ENCODE measurements at regions not wholly inside any gene's neighbourhood (a gene's known extent, or its start where the extent isn't known, plus 50 kb on each side); places are given as distances from the start of the nearest gene placed in this dataset.

GRCh38 chr2:21231985-21232384, 108.2 kb downstream of the TDRD15 start:
- H3K4me3 ChIP-seq = no peak overlapping the region
- H3K9ac ChIP-seq = no peak overlapping the region
- peaks cover 3% of the 10 kb centered on the region for H3K4me1 ChIP-seq
- H3K4me2 ChIP-seq = no peak overlapping the region
- no peaks in the 10 kb centered on the region for H3K27me3 ChIP-seq
- no peak for TF ChIP-seq EZH2 (IDR thresholded peaks at IDR 0.05)
- no peak for TF ChIP-seq CTCF (IDR thresholded peaks at IDR 0.05)
- TF ChIP-seq EZH2phosphoT487 (IDR thresholded peaks at IDR 0.05) = no peak
- Mint-ChIP-seq H3K4me1 (peaks cover 2% of the 10 kb centered on the region), H3K4me3 (no peak overlapping the region), H3K36me3 (no peaks in the 10 kb centered on the region), H3K9me3 (no peaks in the 10 kb centered on the region), H3K27me3 (ENCODE audit: insufficient read depth, low read depth) (no peaks in the 10 kb centered on the region), H3K27ac (no peak overlapping the region)
- H2AFZ ChIP-seq (replicated peaks) = no peak overlapping the region
- H3F3A ChIP-seq (ENCODE audit: low read depth) = no peaks in the 10 kb centered on the region
- H3K79me2 ChIP-seq (ENCODE audit: low read depth) = no peaks in the 10 kb centered on the region
- no peak for DNase-seq (ENCODE audit: low spot score)
- no peaks in the 10 kb centered on the region for H4K20me1 ChIP-seq (ENCODE audit: low read depth)
- no peaks in the 10 kb centered on the region for H3K9me3 ChIP-seq (ENCODE audit: low read depth)
- H3K36me3 ChIP-seq = no peaks in the 10 kb centered on the region
- H3K27ac ChIP-seq = no peak overlapping the region

- H3K9me3 Mint-ChIP-seq = no peaks in the 10 kb centered on the region
- Histone ChIP-seq H3K27ac (no peak overlapping the region), H3K4me3 (no peak overlapping the region), H3K9me3 (ENCODE audit: low read depth) (no peaks in the 10 kb centered on the region), H3K36me3 (no peaks in the 10 kb centered on the region), H3K9ac (no peak overlapping the region), H3K79me2 (ENCODE audit: low read depth) (no peaks in the 10 kb centered on the region), H3K27me3 (no peaks in the 10 kb centered on the region), H3F3A (ENCODE audit: low read depth) (no peaks in the 10 kb centered on the region), H3K4me2 (no peak overlapping the region), H2AFZ (replicated peaks) (no peak overlapping the region), H4K20me1 (ENCODE audit: low read depth) (no peaks in the 10 kb centered on the region), H3K4me1 (peaks cover 3% of the 10 kb centered on the region)
- H3K36me3 Mint-ChIP-seq = no peaks in the 10 kb centered on the region
- TF ChIP-seq EZH2phosphoT487 (IDR thresholded peaks at IDR 0.05) (no peak), EZH2 (IDR thresholded peaks at IDR 0.05) (no peak), CTCF (IDR thresholded peaks at IDR 0.05) (no peak)
- no peak for DNase-seq (ENCODE audit: low spot score)
- no peaks in the 10 kb centered on the region for H3K27me3 Mint-ChIP-seq (ENCODE audit: insufficient read depth, low read depth)
- no peak overlapping the region for H3K27ac Mint-ChIP-seq
- H3K4me1 Mint-ChIP-seq = peaks cover 2% of the 10 kb centered on the region
- H3K4me3 Mint-ChIP-seq = no peak overlapping the region
These were observed 109.4 kb downstream of the TDRD15 start for GRCh38 chr2:21233194-21233593.

GRCh38 chr2:21234001-21234400, 110.2 kb downstream of the TDRD15 start:
- no peaks in the 10 kb centered on the region for H3K79me2 ChIP-seq (ENCODE audit: low read depth)
- no peaks in the 10 kb centered on the region for H3K36me3 ChIP-seq
- no peaks in the 10 kb centered on the region for H3F3A ChIP-seq (ENCODE audit: low read depth)
- no peak overlapping the region for H3K27ac ChIP-seq
- H2AFZ ChIP-seq (replicated peaks) = no peak overlapping the region
- H3K4me3 ChIP-seq = no peak overlapping the region
- H3K4me2 ChIP-seq = no peak overlapping the region
- Mint-ChIP-seq H3K27me3 (ENCODE audit: insufficient read depth, low read depth) (no peaks in the 10 kb centered on the region), H3K36me3 (no peaks in the 10 kb centered on the region), H3K9me3 (no peaks in the 10 kb centered on the region), H3K4me1 (no peaks in the 10 kb centered on the region), H3K27ac (no peak overlapping the region), H3K4me3 (no peak overlapping the region)
- H3K27me3 ChIP-seq = no peaks in the 10 kb centered on the region
- no peaks in the 10 kb centered on the region for H3K9me3 ChIP-seq (ENCODE audit: low read depth)
- H3K4me1 ChIP-seq = no peaks in the 10 kb centered on the region
- DNase-seq (ENCODE audit: low spot score) = no peak
- no peak for TF ChIP-seq CTCF (IDR thresholded peaks at IDR 0.05)
- TF ChIP-seq EZH2 (IDR thresholded peaks at IDR 0.05) = no peak
- TF ChIP-seq EZH2phosphoT487 (IDR thresholded peaks at IDR 0.05) = no peak
- no peaks in the 10 kb centered on the region for H4K20me1 ChIP-seq (ENCODE audit: low read depth)
- H3K9ac ChIP-seq = no peak overlapping the region
